AG20443 (cell line): ENCODE measurements at regions not wholly inside any gene's neighbourhood (a gene's known extent, or its start where the extent isn't known, plus 50 kb on each side); places are given as distances from the start of the nearest gene placed in this dataset.
"Not testable (repeated sequence)": the region's sequence is repeated elsewhere in the genome, so short reads cannot be mapped to it uniquely, and the experiment has no call there.

Experiments used
- DNase-seq: peaks from one replicate; pipeline ENCODE4 v3.0.0; 2012; ENCODE audit warnings: low spot score, mixed read lengths

DNA sequence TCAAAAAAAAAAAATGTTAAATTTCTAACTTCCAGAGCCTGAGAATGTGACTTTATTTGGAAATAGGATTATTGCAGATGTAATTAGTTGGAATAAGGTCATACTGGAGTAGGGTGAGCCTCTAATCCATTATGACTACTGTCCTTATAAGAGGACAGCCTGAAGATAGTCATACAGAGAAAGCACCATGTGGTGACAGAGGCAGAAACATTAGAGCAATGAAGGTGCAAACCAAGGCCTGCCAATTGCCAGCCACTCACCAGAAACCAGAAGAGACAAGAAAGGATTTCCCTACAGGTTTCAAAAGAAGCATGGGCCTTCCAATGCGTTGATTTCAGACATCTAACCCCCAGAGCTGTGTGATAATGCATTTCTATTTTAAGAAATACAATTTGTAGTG, 659.2 kb upstream of the CHD1 start:
- DNase-seq, result no peak

DNA sequence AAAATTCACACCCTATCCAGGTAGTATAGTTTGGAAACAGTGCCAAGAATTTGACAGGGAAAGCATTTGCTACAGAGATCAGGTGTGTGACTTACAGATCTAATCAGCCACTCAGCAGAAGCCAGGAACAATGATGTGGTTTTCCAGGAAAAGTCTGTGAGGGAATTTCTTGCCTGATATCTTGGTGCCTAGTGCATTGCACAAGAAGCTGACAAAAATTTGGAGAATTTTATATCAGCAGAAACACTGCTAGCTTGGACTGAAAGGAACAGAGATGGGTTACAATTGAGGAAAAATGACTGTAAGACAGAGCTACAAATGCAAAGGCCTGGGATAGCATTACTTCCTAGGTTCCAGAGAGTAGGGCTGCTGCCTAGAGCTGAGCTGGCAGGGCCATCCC, 658.1 kb upstream of the CHD1 start:
- DNase-seq, result no peak

DNA sequence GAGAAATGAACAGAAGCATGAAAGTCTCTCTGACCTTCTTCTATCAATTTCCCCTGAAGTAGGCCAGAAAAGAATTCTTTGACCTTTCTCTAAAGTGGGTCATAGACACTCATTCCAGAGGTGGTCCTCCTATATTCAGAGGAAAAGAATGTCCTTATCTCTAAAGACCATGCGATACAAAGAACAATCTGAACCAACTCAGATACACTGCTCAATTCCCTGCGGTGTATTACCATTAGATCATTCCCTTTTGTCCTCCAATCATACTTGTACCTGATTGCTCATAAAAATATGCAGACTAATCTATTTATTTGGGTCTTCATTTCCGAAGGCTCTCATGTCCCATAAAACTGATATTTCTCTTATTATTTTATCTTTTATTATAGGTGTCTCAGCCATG, 652.4 kb upstream of the CHD1 start:
- DNase-seq, result not testable (repeated sequence)

DNA sequence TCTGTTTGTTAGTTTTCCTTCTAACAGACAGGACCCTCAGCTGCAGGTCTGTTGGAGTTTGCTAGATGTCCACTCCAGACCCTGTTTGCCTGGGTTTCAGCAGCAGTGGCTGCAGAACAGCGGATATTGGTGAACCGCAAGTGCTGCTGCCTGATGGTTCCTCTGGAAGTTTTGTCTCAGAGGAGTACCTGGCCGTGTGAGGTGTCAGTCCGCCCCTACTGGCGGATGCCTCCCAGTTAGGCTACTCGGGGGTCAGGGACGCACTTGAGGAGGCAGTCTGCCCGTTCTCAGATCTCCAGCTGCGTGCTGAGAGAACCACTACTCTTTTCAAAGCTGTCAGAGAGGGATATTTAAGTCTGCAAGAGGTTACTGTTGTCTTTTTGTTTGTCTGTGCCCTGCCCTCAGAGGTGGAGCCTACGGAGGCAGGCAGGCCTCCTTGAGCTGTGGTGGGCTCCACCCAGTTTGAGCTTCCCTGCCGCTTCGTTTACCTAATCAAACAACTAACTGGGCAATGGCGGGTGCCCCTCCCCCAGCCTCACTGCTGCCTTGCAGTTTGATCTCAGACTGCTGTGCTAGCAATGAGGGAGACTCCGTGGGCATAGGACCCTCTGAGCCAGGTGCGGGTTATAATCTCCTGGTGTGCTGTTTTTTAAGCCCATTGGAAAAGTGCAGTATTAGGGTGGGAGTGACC, 634.3 kb upstream of the CHD1 start:
- DNase-seq, result not testable (repeated sequence)

DNA sequence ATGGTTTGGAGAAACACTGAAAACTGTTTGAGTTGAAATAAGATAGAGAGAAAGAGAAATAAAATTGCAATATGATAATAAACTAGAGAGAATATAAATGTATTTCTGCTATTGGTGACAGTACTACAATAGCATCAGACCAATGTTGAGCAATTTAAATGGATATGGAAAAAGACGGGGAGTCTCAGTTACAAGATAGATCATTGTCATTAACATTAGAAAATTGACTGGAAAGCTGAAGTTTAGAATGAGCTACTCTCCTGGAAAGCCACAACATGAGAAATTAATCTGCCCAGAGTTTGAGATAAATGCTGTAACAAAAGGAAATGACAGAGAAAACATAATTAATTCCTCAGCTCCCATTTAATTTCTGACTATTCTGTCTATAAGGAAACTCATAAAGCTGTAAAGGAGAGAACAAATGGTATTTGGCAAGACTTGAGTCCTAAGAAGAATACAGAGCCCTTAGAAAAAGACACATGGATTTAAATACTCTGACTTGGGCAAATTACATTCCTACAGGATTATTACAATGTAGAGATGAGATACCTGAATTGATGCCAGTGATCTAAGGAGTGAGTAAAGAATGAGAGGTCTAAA, 624.5 kb upstream of the CHD1 start:
- DNase-seq, result no peak

DNA sequence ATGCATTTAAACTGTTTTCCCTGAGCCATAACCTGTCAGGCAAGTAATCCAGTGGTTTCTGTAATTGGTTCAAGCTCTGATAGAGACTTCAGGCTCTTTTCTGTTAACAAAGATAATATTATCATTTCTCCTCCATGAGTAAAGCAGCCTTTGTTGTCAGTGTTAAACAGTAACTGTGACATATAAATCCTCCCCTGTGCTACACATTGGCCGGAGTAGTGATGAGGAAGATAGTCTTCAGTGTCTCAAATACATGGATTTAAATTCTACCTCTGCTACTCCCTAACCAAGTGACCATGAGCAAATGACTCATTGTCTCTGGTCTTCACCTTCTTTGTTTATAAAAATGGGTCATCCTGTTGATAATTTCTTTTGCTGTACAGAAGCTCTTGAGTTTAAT, 615.5 kb upstream of the CHD1 start:
- no peak for DNase-seq

DNA sequence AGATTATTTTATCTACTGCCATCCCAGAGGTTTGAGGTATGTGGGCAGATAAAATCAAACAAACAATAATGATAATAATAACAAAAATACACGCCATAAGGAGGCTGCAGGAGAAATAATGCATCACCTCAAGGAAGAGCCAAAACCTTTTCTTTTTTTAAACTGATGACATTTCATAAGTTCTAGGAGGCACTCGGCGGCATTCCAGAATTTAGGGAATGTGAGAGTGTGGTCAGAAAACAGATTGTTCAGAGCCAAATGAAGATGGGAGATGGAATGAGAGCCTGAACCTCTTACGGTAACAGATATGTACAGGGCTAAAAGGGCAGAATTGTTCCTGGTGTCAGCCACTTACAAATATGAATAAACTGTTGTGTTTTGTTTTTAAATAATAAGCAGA, 615.0 kb upstream of the CHD1 start:
- DNase-seq, result no peak

DNA sequence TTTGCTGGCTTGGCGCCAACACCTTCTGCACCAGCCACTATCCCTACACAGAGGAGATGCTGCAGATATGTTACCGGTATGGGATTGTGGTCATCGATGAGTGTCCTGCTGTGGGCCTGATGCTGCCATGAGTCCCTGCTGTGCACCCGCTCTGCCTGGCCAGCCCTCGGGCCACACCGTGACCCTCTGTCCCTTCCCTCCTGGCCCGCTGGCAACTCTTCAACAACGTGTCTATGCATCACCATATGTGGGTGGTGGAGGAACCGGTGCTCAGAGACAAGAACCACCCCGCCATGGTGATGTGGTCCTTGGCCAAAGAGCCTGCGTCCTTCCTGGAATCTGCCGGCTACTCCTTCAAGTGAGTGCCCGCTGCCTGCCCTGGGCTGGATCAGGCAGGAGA, 605.4 kb upstream of the CHD1 start:
- DNase-seq, result not testable (repeated sequence)

DNA sequence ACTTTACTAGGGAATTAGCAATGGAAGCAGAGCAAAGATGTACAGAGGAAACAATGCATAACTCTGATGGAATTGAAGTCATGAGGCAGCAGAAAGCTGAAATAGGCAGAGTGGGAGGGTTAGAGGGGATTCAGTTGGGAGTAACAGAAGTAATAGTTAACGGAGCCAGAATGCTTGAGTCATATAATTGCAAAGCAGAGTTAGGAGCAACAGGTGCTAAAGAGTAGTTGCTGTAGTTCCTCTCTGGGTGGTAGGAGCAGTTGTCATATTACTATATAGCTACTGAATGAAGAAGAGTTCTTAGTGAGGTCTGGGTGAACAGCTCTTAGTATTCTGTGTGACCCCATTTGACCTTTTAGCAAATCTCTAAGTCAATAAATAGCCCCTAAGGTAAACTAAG, 592.9 kb upstream of the CHD1 start:
- not testable (repeated sequence) for DNase-seq

DNA sequence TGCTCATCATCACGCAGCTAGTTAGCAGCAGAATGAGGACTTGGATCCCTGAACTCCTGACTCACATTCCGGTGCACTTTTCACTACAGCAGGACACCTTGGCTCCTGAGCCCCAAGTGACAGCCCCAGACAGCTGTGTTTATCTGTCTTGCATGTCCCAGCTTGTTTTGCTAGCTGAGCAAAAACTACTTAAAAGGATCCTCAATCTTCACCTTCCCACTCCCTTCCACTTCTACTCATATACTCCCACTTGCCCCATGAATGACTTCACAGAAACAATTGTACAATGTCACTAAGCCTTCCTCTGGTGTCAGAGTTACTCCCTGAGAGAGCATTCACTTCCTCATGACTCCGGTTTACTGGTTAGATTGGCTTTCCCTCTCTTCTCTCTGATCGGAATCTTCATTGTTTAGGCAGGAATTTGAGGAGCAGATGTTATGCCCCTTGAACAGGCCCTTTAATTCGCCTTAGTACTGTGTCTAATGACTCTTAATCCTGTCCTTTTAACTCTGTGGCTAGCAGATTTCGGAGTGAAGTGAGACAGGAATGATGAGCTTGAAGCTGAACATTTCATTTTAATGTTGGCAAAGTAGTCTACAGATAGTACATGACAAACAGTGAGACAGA, 587.2 kb upstream of the CHD1 start:
- DNase-seq, result not testable (repeated sequence)

DNA sequence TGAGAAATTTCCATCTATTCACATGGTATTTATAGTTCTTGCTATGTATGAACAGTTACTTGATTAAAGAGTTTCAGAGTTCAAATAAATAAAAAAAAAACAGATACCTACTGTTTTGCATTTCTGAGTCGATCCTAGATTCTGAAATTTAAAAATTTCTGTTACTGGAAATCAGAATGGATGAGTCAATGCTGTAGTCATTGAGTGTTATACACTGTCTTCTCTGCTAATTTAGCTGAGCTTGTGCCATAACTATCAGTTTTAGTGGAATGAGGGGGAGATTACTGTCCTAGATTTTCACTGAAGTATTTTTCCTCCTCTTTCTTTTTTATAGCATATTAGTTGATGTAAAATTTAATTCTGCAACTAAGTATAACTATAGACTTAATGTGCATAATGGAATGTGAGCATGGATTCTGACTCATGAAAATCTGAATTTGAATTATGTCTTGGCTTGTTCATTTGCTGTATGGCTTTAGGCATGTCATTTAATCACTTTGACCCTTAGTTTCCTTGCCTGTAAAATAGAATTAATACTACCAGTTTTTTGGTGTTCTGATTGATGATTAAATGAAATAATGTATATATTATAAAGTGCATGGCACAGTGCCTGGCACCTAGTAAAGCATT, 581.5 kb upstream of the CHD1 start:
- not testable (repeated sequence) for DNase-seq

DNA sequence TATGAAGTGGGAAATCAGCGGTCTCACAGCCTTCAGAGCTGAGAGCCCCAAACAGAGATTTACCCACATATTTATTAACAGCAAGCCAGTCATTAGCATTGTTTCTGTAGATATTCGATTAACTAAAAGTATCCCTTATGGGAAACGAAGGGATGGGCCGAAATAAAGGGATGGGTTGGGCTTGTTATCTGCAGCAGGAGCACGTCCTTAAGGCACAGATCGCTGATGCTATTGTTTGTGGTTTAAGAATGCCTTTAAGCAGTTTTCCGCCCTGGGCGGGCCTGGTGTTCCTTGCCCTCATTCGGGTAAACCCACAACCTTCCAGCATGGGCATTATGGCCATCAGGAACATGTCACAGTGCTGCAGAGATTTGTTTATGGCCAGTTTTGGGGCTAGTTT, 580.3 kb upstream of the CHD1 start:
- not testable (repeated sequence) for DNase-seq

DNA sequence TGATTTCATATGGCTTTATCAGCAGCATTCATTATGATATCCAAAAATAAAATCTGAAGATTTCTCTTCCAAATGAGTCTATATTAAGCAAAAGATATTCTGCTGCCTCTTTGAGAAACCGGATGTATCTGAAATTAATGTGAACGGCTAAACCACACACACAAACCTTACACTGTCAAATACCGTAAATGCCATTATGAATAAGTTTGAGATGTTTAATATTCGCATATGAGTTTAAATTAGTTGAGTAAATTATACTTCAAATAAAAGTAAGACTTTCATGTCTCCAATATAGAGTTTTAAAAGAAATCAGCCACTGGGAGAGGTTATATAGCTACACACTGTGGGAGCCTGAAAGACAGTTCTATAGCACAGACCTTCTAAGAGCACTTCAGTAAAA, 566.6 kb upstream of the CHD1 start:
- not testable (repeated sequence) for DNase-seq

DNA sequence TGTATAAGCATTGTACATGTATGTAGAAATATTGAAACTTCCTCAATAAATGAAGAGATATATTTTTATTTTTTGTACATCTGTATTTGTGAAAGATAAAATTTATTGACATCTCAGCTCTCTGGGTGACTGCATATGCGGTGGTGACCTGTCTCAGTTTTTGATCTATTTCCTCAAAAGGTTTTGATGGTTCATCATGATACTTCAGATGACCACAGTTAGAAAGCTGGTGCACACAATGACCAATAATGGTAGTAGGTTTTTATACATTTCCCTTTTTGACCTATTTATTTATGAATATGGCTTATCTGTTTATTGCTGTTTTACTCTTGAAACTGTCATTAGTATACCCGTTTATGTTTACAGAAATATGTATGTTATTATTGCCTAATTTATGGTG, 549.6 kb upstream of the CHD1 start:
- not testable (repeated sequence) for DNase-seq

DNA sequence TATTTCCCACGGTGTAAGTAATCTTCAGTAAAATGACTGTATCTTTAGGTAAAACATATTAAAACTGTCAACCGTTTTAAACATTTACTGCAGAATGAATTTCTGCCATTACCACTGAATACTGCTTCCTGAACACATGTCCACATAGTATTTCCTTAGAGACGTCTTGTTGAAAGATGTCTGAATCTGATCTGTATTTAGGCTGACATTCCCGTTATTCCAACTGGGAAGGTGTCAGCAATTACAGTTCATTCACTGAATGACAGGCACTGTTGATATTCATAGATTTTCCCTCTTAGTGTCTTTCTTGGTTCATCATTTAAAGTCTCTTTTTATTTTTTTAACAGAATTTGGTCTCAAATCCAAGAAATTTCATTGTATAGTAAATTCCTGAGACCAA, 544.5 kb upstream of the CHD1 start:
- not testable (repeated sequence) for DNase-seq

DNA sequence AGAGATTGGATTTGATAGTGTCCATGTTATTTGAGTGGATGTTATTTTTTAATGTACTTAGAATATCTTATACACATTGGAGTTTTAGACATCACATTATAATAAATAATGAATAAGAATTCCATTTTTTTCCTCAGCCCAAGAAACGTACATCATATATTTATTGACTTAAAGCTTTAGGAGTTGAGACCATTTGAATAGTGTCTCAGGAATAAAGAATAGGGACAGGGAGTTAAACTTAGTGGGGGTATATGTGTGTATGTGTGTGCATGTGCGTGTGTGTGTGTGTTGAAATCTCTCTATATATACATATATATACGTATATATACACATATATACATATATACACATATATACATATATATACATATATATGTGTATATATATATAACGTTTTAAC, 542.9 kb upstream of the CHD1 start:
- not testable (repeated sequence) for DNase-seq

DNA sequence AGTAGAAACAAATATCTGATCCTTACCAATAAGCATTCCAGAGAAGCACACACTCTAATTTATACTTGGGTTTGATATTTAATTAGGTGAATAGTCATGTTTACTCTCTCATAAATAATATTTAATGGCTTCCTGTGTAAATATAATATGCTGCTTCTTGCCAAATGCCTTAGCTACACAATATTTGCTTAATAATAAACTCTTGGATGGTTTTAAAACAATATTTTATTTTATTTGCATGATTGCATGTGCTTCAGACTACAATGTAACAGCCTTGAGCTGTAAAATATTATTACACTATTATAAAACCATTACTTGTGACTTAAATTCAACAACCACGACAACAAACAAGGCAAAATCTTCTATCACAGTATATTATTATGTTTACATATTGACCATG, 542.4 kb upstream of the CHD1 start:
- not testable (repeated sequence) for DNase-seq

DNA sequence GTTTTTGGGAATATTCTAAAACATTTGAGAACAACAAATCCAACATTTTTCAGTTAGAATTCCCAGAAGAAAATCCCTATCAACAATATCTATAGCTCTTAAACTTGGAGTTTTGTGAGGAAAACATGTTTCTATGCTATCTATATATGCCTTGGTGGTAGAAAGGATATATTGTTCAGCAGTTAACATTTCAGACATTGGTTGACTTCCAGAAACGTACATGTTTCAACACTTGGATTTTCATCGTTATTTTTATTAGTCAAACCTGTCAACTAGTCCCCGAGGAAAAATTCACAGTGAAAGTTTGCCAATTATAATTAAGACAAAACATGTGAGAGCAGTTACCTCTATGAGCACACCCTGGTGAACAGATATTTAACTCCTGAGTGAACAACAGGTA, 541.8 kb upstream of the CHD1 start:
- DNase-seq, result not testable (repeated sequence)

DNA sequence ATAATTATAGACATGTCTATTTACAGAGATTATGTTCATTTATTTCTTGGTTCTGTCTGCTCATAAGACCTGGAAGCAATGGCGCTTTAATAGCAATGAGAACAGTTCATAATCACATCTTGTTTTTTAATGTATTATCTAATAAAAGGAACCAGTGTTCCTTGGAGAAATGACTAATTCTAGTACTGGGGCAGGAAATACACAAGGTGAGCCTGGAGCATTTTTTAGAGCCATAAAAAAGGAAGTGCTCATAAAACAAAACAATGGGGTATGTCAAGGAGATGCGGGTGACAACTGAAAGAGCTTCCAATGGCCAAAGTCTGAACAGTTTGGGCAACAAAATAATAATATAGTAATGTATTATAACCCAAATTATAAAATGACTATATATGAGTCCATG, 531.9 kb upstream of the CHD1 start:
- DNase-seq, result no peak

DNA sequence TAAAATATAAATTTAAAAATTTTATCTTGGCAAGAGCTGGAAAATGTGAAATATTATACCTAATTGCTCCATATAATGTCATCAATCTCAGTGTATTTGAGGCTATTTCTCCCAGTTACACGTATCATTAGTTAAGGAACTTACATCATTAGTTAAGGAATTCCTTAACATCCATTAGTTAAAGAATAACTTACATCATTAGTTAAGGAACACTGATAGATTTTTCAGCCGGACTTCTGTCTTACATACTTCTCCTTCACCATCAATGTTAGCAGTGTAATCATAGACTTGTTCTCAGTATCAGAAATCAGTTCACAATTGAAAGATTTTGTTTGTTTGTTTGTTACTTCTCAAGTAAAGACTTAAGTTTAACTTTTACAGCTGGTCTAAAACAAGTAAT, 524.4 kb upstream of the CHD1 start:
- DNase-seq, result no peak

DNA sequence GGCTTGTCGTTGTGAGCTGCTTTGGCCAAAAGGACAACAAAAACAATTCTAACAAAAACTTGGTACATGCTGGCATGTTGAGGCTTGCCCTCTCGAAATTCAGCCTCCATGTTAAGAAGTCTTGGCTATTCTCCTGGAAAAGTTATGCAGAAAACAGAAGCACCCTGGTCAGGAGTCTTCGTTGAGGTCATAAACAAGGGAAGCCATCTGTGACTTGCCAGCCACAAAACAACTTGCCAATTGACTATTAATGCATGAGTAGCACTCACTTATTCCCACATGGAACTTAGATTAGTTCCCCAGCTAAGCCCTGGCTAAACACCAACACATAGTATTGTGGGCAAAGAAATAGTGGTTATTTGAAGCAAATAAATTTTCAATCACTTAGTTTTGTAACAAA, 521.0 kb upstream of the CHD1 start:
- DNase-seq, result no peak

DNA sequence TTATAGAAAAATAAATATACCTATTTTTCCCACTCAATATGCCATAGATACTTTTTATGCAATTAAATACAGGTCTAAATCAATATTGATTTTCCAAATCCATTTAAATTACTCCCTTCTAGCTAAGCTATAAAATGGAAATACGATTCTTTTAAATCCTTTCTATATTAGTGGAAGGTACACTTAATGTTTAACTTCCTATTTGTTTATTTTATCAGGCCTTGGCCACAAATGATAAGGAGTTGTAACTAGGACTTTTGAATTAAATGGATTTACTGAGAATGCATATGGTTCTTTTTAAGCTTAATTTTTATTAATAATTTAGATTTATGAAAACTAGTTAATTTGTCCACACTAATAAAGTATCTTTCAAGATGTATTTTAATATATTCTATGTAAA, 517.0 kb upstream of the CHD1 start:
- DNase-seq, result no peak

DNA sequence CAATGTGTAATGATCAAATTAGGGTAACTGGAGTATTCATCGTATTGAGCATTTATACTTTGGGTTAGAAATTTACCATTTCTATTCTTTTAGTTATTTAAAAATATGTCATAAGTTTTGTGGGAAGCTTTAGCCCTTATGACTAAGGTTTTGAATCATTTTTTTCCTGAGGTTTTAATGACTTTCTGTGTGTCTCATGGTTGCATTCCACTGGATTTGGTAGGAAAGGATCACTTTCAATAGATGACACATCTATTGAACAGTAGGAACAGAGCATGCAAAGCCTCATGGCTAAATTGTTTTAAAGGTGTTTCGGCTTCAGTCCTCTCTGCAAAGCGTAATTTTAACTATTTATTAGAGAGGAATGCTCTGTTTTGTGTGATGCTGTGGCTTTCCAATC, 512.4 kb upstream of the CHD1 start:
- DNase-seq, result no peak
